K562 (cell line): ENCODE measurements at regions not wholly inside any gene's neighbourhood (a gene's known extent, or its start where the extent isn't known, plus 50 kb on each side); places are given as distances from the start of the nearest gene placed in this dataset.
A peak's percentile ranks its signal among the peaks of the same experiment; 100 is the strongest.
"Not testable (repeated sequence)": the region's sequence is repeated elsewhere in the genome, so short reads cannot be mapped to it uniquely, and the experiment has no call there.

Experiments used
- ATAC-seq: fragments of 200-7000 bp; cut with Tn5 transposase; 3 replicates; pipeline ENCODE4 v1.9.1; 2020; ENCODE audit warnings: moderate library complexity
- BruUV-seq: library from RNA; stranded (reverse); fragments of 400-500 nt; replicated peaks from 2 replicates; lab custom pipeline; 2021; lab: Mats Ljungman, UMichigan
- CTCF ChIA-PET: fragments of 300-600 bp; formaldehyde crosslinking; extraction: SDS; loops from one replicate; lab custom pipeline; 2021; ENCODE audit warnings: low intra/inter-chr PET ratio; lab: Yijun Ruan, JAX
- POLR2A ChIA-PET: fragments of 300-600, 350-650 bp; sonication (Branson Sonifier 250); formaldehyde crosslinking; extraction: SDS; loops from one replicate; lab custom pipeline; 2021; ENCODE audit warnings: antibody characterized with exemption, inconsistent platforms; lab: Yijun Ruan, JAX
- DNase-seq, 4 experiments: peaks; one replicate each; pipeline versions ENCODE4 v3.0.0 to v3.0.0-alpha.2; 2011 to 2018; ENCODE audit warnings: low spot score in 3 of 4, mixed read lengths in 3 of 4; ENCODE audit errors: extremely low read depth in 1 of 4
- FAIRE-seq: peaks from 2 replicates; lab custom pipeline; 2011; peaks lifted over from hg19 to GRCh38; lab: Jason Lieb, UNC
- H2AFZ ChIP-seq: 2 replicates; pipeline ENCODE4 v1.6.0; 2011; ENCODE audit warnings: low read depth, low read length, control low read depth, inconsistent platforms
- H3K27ac ChIP-seq: fragments of 200-600 bp; 3 replicates; pipeline ENCODE4 v1.8.0; 2011; ENCODE audit warnings: low read depth, mild to moderate bottlenecking, control low read depth, inconsistent platforms, low read length, moderate library complexity, mixed read lengths; ENCODE audit errors: extremely low read depth
- H3K27me3 ChIP-seq, 2 experiments: fragments of 300-600 bp in 1 of 2; 2 replicates in 1 of 2; 3 replicates in 1 of 2; pipeline versions ENCODE4 v1.6.0 to v1.8.0; 2011; ENCODE audit warnings: inconsistent platforms in 2 of 2, low read length in 2 of 2, mild to moderate bottlenecking in 1 of 2, mixed read lengths in 1 of 2, moderate library complexity in 1 of 2; ENCODE audit not compliant: control insufficient read depth in 2 of 2, insufficient read depth in 2 of 2
- H3K36me3 ChIP-seq: fragments of 300-600 bp; 3 replicates; pipeline ENCODE4 v1.8.0; 2011; ENCODE audit warnings: mild to moderate bottlenecking, low read length, inconsistent platforms; ENCODE audit not compliant: control insufficient read depth, insufficient read depth
- H3K4me1 ChIP-seq, 2 experiments: fragments of 200-600 bp in 1 of 2; replicated peaks in 1 of 2; 2 replicates in 1 of 2; 3 replicates in 1 of 2; pipeline versions ENCODE4 v1.5.1 to v1.8.0; 2011; ENCODE audit warnings: inconsistent platforms in 2 of 2, low read length in 2 of 2, mild to moderate bottlenecking in 1 of 2, mixed read lengths in 1 of 2, moderate library complexity in 1 of 2; ENCODE audit not compliant: control insufficient read depth in 2 of 2, insufficient read depth in 2 of 2
- H3K4me2 ChIP-seq: 2 replicates; pipeline ENCODE4 v1.6.1; 2011; ENCODE audit warnings: low read length, control low read depth, inconsistent platforms, mixed read lengths; ENCODE audit not compliant: insufficient read depth
- H3K4me3 ChIP-seq: fragments of 200-600 bp; sonication (generic), shearing (Covaris generic); 2 replicates; pipeline ENCODE4 v1.5.1; 2016; ENCODE audit warnings: control low read depth, inconsistent platforms
- H3K79me2 ChIP-seq: fragments of 200-600 bp; 3 replicates; pipeline ENCODE4 v1.8.0; 2011; ENCODE audit warnings: low read length, inconsistent platforms; ENCODE audit not compliant: control insufficient read depth, insufficient read depth
- H3K9ac ChIP-seq, 2 experiments: 2 replicates each; pipeline versions ENCODE4 v1.6.0 to v1.6.1; 2011; ENCODE audit warnings: low read depth in 2 of 2, low read length in 2 of 2, control low read depth in 1 of 2, inconsistent platforms in 1 of 2, mild to moderate bottlenecking in 1 of 2, mixed read lengths in 1 of 2; ENCODE audit not compliant: insufficient read depth in 1 of 2
- H3K9me1 ChIP-seq: one replicate; pipeline ENCODE4 v1.6.0; 2011; ENCODE audit warnings: inconsistent platforms, mild to moderate bottlenecking, low read length, moderate library complexity; ENCODE audit not compliant: control insufficient read depth, insufficient read depth
- H3K9me3 ChIP-seq: replicated peaks from 2 replicates; pipeline ENCODE4 v1.5.1; 2011; ENCODE audit warnings: low read depth, low read length, inconsistent platforms; ENCODE audit not compliant: control insufficient read depth, insufficient read depth
- H4K20me1 ChIP-seq: replicated peaks from 2 replicates; pipeline ENCODE4 v1.6.1; 2011; ENCODE audit warnings: low read length, inconsistent platforms, mixed read lengths; ENCODE audit not compliant: control insufficient read depth, insufficient read depth
- ASH1L ChIP-seq: fragments of 450-650 bp; IDR thresholded peaks from 2 replicates; pipeline ENCODE4 v1.6.1; 2018; ENCODE audit warnings: borderline replicate concordance, mild to moderate bottlenecking, low read depth; ENCODE audit not compliant: partially characterized antibody
- BCOR ChIP-seq: fragments of 450-650 bp; IDR thresholded peaks from 2 replicates; pipeline ENCODE4 v1.6.1; 2016
- CC2D1A ChIP-seq: fragments of 450-650 bp; IDR thresholded peaks from 2 replicates; pipeline ENCODE4 v1.6.1; 2017; ENCODE audit warnings: mild to moderate bottlenecking
- ELF1 ChIP-seq: fragments of 200-800 bp; sonication (Bioruptor generic); IDR thresholded peaks from 2 replicates; pipeline ENCODE4 v1.6.1; 2016; ENCODE audit warnings: missing genetic modification characterization, missing compliant biosample characterization
- HDAC3 ChIP-seq: fragments of 450-650 bp; IDR thresholded peaks from 2 replicates; pipeline ENCODE4 v1.6.1; 2018; ENCODE audit warnings: borderline replicate concordance, mild to moderate bottlenecking, moderate library complexity; ENCODE audit not compliant: partially characterized antibody
- HINFP ChIP-seq: fragments of 450-650 bp; conservative IDR thresholded peaks from 2 replicates; pipeline ENCODE4 v1.6.1; 2016; ENCODE audit warnings: missing genetic modification characterization, low read depth, mild to moderate bottlenecking, control low read depth, missing compliant biosample characterization
- KDM1A ChIP-seq, 2 experiments: fragments of 450-650 bp; IDR thresholded peaks; 2 replicates each; pipeline ENCODE4 v1.6.1; 2016; ENCODE audit warnings: mild to moderate bottlenecking in 2 of 2
- NCOA6 ChIP-seq: fragments of 450-650 bp; IDR thresholded peaks from 2 replicates; pipeline ENCODE4 v1.6.1; 2017; ENCODE audit warnings: mild to moderate bottlenecking
- NFYB ChIP-seq: IDR thresholded peaks from 2 replicates; pipeline ENCODE4 v1.6.1; 2011; ENCODE audit warnings: mild to moderate bottlenecking, moderate library complexity; ENCODE audit not compliant: insufficient read length; ENCODE audit errors: extremely low read depth
- RBM25 ChIP-seq: fragments of 200-400 bp; formaldehyde crosslinking; IDR thresholded peaks from 2 replicates; pipeline ENCODE4 v1.6.1; 2018; ENCODE audit warnings: low read length, low read depth, moderate library complexity; ENCODE audit not compliant: severe bottlenecking
- SP1 ChIP-seq: sonication (generic); formaldehyde crosslinking; IDR thresholded peaks from 2 replicates; pipeline ENCODE4 v1.8.1; 2022; ENCODE audit warnings: mild to moderate bottlenecking, missing genetic modification reagents
- TARDBP ChIP-seq: fragments of 450-650 bp; IDR thresholded peaks from 2 replicates; pipeline ENCODE4 v1.6.1; 2016
- TCFL5 ChIP-seq: fragments of 250-450 bp; sonication (Bioruptor Pico); conservative IDR thresholded peaks from 2 replicates; pipeline ENCODE4 v1.6.1; 2021; ENCODE audit warnings: mild to moderate bottlenecking, moderate library complexity, matching md5 sums
- ZFP36 ChIP-seq: fragments of 150-350 bp; IDR thresholded peaks from 2 replicates; pipeline ENCODE4 v1.6.1; 2018; ENCODE audit warnings: low read length, low read depth; ENCODE audit not compliant: partially characterized antibody
- ZNF316 ChIP-seq: fragments of 450-650 bp; IDR thresholded peaks from 2 replicates; pipeline ENCODE4 v1.6.1; 2016
- ZNF696 ChIP-seq: fragments of 250-450 bp; sonication (Bioruptor Pico); conservative IDR thresholded peaks from 2 replicates; pipeline ENCODE4 v1.4.0; 2020; ENCODE audit warnings: mild to moderate bottlenecking, moderate library complexity
- WGBS: fragments of 100-300 bp; shearing (Covaris generic); methylation state at CpG from one replicate; pipeline ENCODE4 v1.1.6; 2016; ENCODE audit warnings: low coverage, mixed read lengths; ENCODE audit not compliant: insufficient coverage; ENCODE audit errors: missing lambda C conversion rate; 5-methylcytosine and 5-hydroxymethylcytosine counted together
- in situ Hi-C: fragments of 300-500 bp; cut with MboI; formaldehyde crosslinking; loops from 4 replicates; pipeline ENCODE4 v1.15.0; 2018; ENCODE audit warnings: inconsistent platforms, mixed read lengths
- intact Hi-C: fragments of 100-400 bp; cut with micrococcal nuclease; formaldehyde crosslinking; loops from 2 replicates; pipeline ENCODE4 v1.14.2; 2022
- TF ChIP-seq, protein P1 (sequence below): fragments of 450-650 bp; IDR thresholded peaks from 2 replicates; pipeline ENCODE4 v1.6.1; 2016; ENCODE audit warnings: mild to moderate bottlenecking

- TF ChIP-seq NCOA6: no peak
- no peak for TF ChIP-seq TCFL5 (CRISPR knock-in tag)
- no peak for TF ChIP-seq HDAC3
- no peak for TF ChIP-seq TARDBP
- TF ChIP-seq ZNF696 (CRISPR knock-in tag): no peak
- 0 out of 2 replicates have a peak, but pooled peaks have one; percentile 7 for TF ChIP-seq HINFP
- 0 out of 4 replicates have a peak, but pooled peaks of 1 of the 2 experiments have one; percentile 16 for TF ChIP-seq KDM1A (IDR thresholded peaks at IDR 0.05)
- TF ChIP-seq ZFP36: peak; percentile 58
- peak; percentile 10 for TF ChIP-seq RBM25
- 0 out of 2 replicates have a peak, but pooled peaks have one; percentile 27 for TF ChIP-seq BCOR
Measured at GRCh38 chr6:86682297-86682696, 255.0 kb upstream of the HTR1E start (continued).

GRCh38 chr6:86681140-86681539 is 256.2 kb upstream of the HTR1E start:
- BruUV-seq, H4K20me1 ChIP-seq, H3K9ac ChIP-seq, H3K36me3 ChIP-seq, H3K4me2 ChIP-seq, H3K9me1 ChIP-seq, FAIRE-seq, POLR2A ChIA-PET, H2AFZ ChIP-seq, H3K79me2 ChIP-seq, DNase-seq, H3K9me3 ChIP-seq, H3K4me3 ChIP-seq, H3K27me3 ChIP-seq, H3K27ac ChIP-seq, ATAC-seq: not testable (repeated sequence)
- TF ChIP-seq, protein P1, sequence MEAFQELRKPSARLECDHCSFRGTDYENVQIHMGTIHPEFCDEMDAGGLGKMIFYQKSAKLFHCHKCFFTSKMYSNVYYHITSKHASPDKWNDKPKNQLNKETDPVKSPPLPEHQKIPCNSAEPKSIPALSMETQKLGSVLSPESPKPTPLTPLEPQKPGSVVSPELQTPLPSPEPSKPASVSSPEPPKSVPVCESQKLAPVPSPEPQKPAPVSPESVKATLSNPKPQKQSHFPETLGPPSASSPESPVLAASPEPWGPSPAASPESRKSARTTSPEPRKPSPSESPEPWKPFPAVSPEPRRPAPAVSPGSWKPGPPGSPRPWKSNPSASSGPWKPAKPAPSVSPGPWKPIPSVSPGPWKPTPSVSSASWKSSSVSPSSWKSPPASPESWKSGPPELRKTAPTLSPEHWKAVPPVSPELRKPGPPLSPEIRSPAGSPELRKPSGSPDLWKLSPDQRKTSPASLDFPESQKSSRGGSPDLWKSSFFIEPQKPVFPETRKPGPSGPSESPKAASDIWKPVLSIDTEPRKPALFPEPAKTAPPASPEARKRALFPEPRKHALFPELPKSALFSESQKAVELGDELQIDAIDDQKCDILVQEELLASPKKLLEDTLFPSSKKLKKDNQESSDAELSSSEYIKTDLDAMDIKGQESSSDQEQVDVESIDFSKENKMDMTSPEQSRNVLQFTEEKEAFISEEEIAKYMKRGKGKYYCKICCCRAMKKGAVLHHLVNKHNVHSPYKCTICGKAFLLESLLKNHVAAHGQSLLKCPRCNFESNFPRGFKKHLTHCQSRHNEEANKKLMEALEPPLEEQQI: 0 out of 2 replicates have a peak, but pooled peaks have one; percentile 59
- TF ChIP-seq NFYB (peak; percentile 80), ASH1L (peak; percentile 74), RBM25 (peak; percentile 23), ZNF316 (peak; percentile 77), CC2D1A (peak; percentile 63), SP1 (CRISPR knock-in tag) (0 out of 2 replicates have a peak, but pooled peaks have one; percentile 30), ELF1 (0 out of 2 replicates have a peak, but pooled peaks have one; percentile 23)
- CTCF ChIA-PET: interaction anchor here (0.6 kb wide), 1 partner anchor 87 kb away, joined by 3 read pairs; no protein-coding TSS in a partner anchor
- WGBS: 100% methylated on average over 1 of the region's 1 CpG
- intact Hi-C loops: loop anchor here (5.0 kb wide), 1 partner anchor 64 kb away; no protein-coding TSS in a partner anchor
- in situ Hi-C loops: loop anchor here (25.0 kb wide), 1 partner anchor 1919 kb away; the partner anchor contains the start of gene TBX18
- H3K4me1 ChIP-seq: peaks cover 11 to 50% of the 10 kb centered on the region in 2 experiments
